PC-3 (cell line): ENCODE measurements at regions not wholly inside any gene's neighbourhood (a gene's known extent, or its start where the extent isn't known, plus 50 kb on each side); places are given as distances from the start of the nearest gene placed in this dataset.

ENCODE experiments used
- EZH2 ChIP-seq: fragments of 300-600 bp; sonication (generic); IDR thresholded peaks from one replicate; pipeline ENCODE4 v1.6.1; 2017; ENCODE audit warnings: antibody characterized with exemption, mild to moderate bottlenecking, low read length; ENCODE audit not compliant: unreplicated experiment
- TF ChIP-seq, protein P1 (sequence below): fragments of 300-600 bp; sonication (generic); conservative IDR thresholded peaks from 2 replicates; pipeline ENCODE4 v1.5.1; 2017; ENCODE audit warnings: antibody characterized with exemption, low read depth, mild to moderate bottlenecking, low read length

DNA sequence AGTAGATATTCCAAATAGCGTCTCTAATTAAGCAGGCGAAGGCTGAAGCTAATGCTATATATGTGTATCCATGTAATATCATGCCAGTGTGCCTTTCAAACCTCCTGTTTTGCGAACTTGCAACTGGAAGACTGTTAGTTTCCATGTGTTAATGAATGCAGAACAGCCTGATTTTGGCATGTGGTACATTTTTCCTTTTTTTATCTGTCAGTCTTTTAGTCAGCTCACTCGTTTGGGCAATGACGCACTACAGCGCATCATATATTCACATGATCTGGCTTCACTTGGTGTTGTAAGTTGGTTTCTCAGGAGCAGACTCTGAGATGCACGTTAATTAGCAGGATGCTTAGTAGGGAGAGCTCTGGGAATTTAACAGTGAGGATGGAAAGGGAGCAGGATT is 210.4 kb upstream of the CA10 start:
- TF ChIP-seq EZH2: no peak
- TF ChIP-seq, protein P1, sequence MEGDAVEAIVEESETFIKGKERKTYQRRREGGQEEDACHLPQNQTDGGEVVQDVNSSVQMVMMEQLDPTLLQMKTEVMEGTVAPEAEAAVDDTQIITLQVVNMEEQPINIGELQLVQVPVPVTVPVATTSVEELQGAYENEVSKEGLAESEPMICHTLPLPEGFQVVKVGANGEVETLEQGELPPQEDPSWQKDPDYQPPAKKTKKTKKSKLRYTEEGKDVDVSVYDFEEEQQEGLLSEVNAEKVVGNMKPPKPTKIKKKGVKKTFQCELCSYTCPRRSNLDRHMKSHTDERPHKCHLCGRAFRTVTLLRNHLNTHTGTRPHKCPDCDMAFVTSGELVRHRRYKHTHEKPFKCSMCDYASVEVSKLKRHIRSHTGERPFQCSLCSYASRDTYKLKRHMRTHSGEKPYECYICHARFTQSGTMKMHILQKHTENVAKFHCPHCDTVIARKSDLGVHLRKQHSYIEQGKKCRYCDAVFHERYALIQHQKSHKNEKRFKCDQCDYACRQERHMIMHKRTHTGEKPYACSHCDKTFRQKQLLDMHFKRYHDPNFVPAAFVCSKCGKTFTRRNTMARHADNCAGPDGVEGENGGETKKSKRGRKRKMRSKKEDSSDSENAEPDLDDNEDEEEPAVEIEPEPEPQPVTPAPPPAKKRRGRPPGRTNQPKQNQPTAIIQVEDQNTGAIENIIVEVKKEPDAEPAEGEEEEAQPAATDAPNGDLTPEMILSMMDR: no peak
